ENCODE measurements at regions not wholly inside any gene's neighbourhood (a gene's known extent, or its start where the extent isn't known, plus 50 kb on each side); places are given as distances from the start of the nearest gene placed in this dataset.

GRCh38 chr3:40901796-40902195, 297.5 kb upstream of the CTNNB1 start:
- TF ChIP-seq POLR2AphosphoS5 (IDR thresholded peaks at IDR 0.05; ENCODE audit: insufficient read depth in 1 of 2, low read depth in 1 of 2) (no peak), CTCF (IDR thresholded peaks at IDR 0.05) (no peak), POLR2A (IDR thresholded peaks at IDR 0.05) (no peak)
